Ishikawa (cell line): ENCODE measurements at regions not wholly inside any gene's neighbourhood (a gene's known extent, or its start where the extent isn't known, plus 50 kb on each side); places are given as distances from the start of the nearest gene placed in this dataset.

Experiments used
- CEBPB ChIP-seq: IDR thresholded peaks from 2 replicates; pipeline ENCODE4 v1.6.1; 2012
- CREB1 ChIP-seq: IDR thresholded peaks from 2 replicates; pipeline ENCODE4 v1.6.1; 2012; ENCODE audit warnings: low read depth
- EGR1 ChIP-seq: IDR thresholded peaks from 2 replicates; pipeline ENCODE4 v1.6.1; 2012
- EP300 ChIP-seq: IDR thresholded peaks from 2 replicates; pipeline ENCODE4 v1.6.1; 2012; ENCODE audit warnings: borderline replicate concordance
- FOXM1 ChIP-seq: IDR thresholded peaks from 2 replicates; pipeline ENCODE4 v1.6.1; 2012; ENCODE audit warnings: low read depth, borderline replicate concordance
- NFIC ChIP-seq: IDR thresholded peaks from 2 replicates; pipeline ENCODE4 v1.6.1; 2012
- RAD21 ChIP-seq: IDR thresholded peaks from 2 replicates; pipeline ENCODE4 v1.6.1; 2012; ENCODE audit warnings: low read depth
- TAF1 ChIP-seq: IDR thresholded peaks from 2 replicates; pipeline ENCODE4 v1.6.1; 2012; ENCODE audit warnings: low read depth, mild to moderate bottlenecking
- TCF12 ChIP-seq: IDR thresholded peaks from 2 replicates; pipeline ENCODE4 v1.6.1; 2012; ENCODE audit warnings: low read depth
- TEAD4 ChIP-seq: IDR thresholded peaks from 2 replicates; pipeline ENCODE4 v1.6.1; 2012
- YY1 ChIP-seq: IDR thresholded peaks from 2 replicates; pipeline ENCODE4 v1.6.1; 2012; ENCODE audit warnings: low read depth
- ZBTB7A ChIP-seq: IDR thresholded peaks from 2 replicates; pipeline ENCODE4 v1.6.1; 2012; ENCODE audit warnings: low read depth
- TF ChIP-seq, protein P1 (sequence below): IDR thresholded peaks from 2 replicates; pipeline ENCODE4 v1.6.1; 2012
- TF ChIP-seq, protein P2 (sequence below): IDR thresholded peaks from 2 replicates; pipeline ENCODE4 v1.6.1; 2012; ENCODE audit warnings: low read depth, mild to moderate bottlenecking
- TF ChIP-seq, protein P3 (sequence below): IDR thresholded peaks from 2 replicates; pipeline ENCODE4 v1.6.1; 2012

DNA sequence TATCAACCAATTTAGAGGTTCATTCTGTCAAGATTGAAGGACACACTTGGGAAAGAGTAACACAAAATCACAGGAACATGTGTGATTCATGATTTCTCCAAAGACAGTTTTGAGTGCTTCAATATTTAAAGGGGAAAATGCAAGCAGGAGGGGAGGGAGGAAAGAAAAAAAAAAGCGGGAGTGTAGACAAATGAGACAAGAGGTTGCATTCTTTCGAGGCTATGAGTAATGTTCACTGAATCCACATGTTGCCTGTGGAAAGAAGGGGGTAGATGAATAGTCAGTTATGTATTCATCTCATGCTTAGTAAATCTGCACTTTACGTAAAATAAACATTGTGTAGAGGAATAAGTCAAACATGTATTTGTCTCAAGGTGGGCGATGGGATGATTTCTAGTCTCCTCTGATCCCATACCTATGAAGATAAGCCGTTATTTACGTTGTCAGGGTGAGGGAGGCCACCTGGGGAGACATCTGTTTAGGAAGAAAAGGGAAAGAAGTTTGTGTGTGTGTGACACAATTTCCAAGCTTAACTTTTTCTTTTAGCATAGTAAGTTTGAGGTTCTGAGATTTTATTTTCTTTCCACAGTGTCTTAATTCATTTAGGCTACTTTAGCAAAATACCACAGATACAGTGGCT lies 211.0 kb upstream of the ZC3H15 start:
- TF ChIP-seq FOXM1 = no peak
- TF ChIP-seq ZBTB7A = no peak
- no peak for TF ChIP-seq TAF1
- TF ChIP-seq, protein P1, sequence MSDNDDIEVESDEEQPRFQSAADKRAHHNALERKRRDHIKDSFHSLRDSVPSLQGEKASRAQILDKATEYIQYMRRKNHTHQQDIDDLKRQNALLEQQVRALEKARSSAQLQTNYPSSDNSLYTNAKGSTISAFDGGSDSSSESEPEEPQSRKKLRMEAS = no peak
- no peak for TF ChIP-seq EGR1
- TF ChIP-seq TEAD4 = no peak
- no peak for TF ChIP-seq CREB1
- TF ChIP-seq TCF12 = no peak
- TF ChIP-seq, protein P2, sequence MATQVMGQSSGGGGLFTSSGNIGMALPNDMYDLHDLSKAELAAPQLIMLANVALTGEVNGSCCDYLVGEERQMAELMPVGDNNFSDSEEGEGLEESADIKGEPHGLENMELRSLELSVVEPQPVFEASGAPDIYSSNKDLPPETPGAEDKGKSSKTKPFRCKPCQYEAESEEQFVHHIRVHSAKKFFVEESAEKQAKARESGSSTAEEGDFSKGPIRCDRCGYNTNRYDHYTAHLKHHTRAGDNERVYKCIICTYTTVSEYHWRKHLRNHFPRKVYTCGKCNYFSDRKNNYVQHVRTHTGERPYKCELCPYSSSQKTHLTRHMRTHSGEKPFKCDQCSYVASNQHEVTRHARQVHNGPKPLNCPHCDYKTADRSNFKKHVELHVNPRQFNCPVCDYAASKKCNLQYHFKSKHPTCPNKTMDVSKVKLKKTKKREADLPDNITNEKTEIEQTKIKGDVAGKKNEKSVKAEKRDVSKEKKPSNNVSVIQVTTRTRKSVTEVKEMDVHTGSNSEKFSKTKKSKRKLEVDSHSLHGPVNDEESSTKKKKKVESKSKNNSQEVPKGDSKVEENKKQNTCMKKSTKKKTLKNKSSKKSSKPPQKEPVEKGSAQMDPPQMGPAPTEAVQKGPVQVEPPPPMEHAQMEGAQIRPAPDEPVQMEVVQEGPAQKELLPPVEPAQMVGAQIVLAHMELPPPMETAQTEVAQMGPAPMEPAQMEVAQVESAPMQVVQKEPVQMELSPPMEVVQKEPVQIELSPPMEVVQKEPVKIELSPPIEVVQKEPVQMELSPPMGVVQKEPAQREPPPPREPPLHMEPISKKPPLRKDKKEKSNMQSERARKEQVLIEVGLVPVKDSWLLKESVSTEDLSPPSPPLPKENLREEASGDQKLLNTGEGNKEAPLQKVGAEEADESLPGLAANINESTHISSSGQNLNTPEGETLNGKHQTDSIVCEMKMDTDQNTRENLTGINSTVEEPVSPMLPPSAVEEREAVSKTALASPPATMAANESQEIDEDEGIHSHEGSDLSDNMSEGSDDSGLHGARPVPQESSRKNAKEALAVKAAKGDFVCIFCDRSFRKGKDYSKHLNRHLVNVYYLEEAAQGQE = no peak

DNA sequence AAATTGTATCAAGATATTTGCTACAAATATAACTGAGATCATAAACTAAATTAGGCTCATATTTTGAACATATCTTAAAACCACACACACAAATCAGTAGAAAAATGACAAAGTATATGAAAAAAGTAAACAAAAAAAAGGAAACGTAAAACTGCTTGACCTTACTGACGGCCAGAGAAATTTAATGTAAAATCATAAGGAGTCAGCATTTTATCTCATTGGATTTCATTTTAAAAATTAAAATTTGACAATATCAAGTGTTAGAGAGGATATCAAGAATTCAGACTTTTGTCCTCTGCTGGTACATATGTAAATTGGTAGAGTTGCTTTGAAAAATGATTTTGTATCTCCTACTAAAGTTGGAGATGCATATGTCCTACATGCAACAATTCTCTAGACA lies 209.2 kb upstream of the ZC3H15 start:
- TF ChIP-seq EGR1 (no peak), NFIC (no peak), YY1 (no peak), ZBTB7A (no peak), RAD21 (no peak), CEBPB (no peak)

DNA sequence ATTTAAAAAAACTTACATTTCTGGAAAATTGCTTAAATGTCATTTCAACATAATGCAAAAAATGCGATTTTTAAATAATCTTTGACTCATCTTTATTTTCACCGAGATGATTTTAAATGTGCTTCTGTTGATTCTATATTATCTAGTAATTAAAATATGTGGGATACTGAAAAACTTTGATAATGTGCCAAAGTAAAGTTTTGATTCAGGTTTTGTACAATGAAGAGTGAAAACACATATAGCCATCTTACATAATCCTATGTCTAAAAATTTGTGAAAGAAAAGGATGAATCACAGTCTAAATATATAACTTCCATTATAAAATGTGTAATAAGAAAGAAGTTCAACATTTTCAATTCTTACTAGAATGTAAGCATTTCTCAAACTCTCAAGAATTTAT lies 204.3 kb upstream of the ZC3H15 start:
- TF ChIP-seq, protein P3, sequence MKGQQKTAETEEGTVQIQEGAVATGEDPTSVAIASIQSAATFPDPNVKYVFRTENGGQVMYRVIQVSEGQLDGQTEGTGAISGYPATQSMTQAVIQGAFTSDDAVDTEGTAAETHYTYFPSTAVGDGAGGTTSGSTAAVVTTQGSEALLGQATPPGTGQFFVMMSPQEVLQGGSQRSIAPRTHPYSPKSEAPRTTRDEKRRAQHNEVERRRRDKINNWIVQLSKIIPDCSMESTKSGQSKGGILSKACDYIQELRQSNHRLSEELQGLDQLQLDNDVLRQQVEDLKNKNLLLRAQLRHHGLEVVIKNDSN = no peak
- no peak for TF ChIP-seq FOXM1
- TF ChIP-seq TCF12 = no peak
- TF ChIP-seq, protein P1 = no peak

DNA sequence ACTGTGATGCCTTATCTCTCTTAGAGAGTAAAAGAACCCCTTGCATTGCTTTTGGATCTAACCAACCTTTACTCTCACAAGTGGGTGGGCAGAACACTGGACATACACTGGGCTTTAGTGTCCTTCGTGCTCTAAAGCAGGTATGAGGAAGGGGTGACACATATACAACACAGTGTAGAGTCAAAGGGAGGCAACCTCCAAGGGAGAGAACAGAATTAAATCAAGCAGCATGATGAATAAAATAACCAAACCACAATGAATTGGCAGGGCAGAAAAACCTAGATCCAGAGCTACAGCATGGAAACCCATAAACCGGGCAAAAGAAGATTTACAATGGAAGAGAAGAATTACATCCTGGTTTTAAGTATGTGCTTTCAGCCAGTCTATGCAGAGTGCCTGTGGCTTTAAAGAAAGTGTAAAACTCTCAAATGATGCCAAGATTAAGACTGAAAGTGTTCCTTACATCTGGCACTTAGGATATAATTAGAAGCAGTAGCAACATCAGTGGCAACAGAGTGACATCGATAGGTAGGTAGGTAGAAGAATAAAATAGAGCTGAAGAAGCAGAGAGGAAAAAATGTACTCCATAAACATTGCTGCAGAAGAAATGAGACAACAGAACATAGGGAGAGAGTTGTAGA lies 191.7 kb upstream of the ZC3H15 start:
- TF ChIP-seq, protein P2 = no peak
- TF ChIP-seq TAF1 (no peak), ZBTB7A (no peak), EGR1 (no peak), EP300 (no peak), FOXM1 (no peak), YY1 (no peak), TEAD4 (no peak), CREB1 (no peak), CEBPB (no peak), TCF12 (no peak), NFIC (no peak), RAD21 (no peak)
- TF ChIP-seq, protein P3 = no peak
- TF ChIP-seq, protein P1 = no peak

DNA sequence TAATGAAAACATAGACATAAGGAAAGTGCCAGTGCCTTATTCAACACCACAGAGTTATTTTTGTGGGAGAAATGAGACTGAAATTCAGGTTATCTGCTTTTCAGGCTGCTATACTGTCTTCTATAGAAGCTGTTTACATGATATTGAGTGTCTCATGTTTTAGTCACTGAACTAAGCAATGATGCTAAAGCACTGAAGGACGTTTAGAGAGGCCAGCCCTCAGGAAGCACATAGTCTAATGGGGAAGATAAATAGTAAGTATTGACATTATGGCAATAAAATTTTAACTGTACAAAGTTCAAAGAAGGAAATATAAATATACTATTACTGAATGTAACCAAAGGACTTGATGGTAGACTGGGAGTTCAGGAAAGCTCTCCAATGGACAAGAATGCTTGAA lies 186.4 kb upstream of the ZC3H15 start:
- TF ChIP-seq CREB1 (no peak), TEAD4 (no peak), NFIC (no peak), RAD21 (no peak), CEBPB (no peak), YY1 (no peak), TAF1 (no peak), TCF12 (no peak), ZBTB7A (no peak), EGR1 (no peak), EP300 (no peak), FOXM1 (no peak)
- TF ChIP-seq, protein P2 = no peak
- TF ChIP-seq, protein P3 = no peak
- TF ChIP-seq, protein P1 = no peak
